Left forelimb (tissue), 1 donor: ENCODE measurements at regions not wholly inside any gene's neighbourhood (a gene's known extent, or its start where the extent isn't known, plus 50 kb on each side); places are given as distances from the start of the nearest gene placed in this dataset.
"Not testable (repeated sequence)": the region's sequence is repeated elsewhere in the genome, so short reads cannot be mapped to it uniquely, and the experiment has no call there.

Experiments
- DNase-seq: peaks from one replicate; pipeline ENCODE4 v3.0.0-alpha.2; 2018; ENCODE audit warnings: low spot score

- DNase-seq: no peak
Observed at GRCh38 chr2:88925770-88926462, 234.4 kb downstream of the RPIA start.

DNA sequence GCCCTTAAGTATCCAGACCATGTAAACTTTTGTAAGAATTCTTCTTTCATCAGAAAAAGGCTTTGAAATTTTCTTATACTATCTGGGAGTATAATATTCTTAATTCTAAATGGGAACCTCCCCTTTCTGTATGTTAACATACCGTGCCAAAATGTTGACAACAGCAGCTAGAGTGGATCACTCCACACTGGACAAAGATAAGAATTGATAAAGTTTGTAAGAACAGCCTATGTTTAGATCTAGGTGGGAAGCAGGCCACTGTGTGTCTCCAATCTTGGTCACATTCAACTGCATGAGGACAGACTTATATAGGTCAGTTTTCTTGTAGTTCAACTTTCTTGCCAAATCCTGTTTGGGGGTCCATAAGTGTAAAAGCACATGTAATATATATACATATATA lies 235.7 kb downstream of the RPIA start:
- no peak for DNase-seq

GRCh38 chr2:88930659-88931058 lies 239.2 kb downstream of the RPIA start:
- no peak for DNase-seq

DNA sequence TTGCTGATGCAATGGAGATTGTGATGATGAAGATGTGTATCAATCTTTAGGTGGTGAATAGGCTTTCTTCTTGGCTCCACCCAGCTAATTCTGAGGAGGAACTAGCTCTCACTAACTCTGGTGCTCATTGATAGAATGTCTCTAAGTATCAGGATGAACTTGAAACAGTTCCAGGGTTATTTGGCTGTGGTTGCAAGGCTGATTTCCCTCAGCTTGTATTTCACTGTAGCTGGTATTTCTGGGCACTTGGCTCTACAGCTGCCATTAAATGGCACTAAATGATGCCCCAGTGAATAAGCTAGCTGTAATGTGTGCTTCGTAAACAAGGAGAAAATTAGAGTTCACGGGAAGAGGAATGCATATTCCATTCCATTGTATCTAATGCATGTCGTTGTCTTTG lies 241.2 kb downstream of the RPIA start:
- DNase-seq: no peak

GRCh38 chr2:88933091-88933490 lies 241.6 kb downstream of the RPIA start:
- no peak for DNase-seq

DNA sequence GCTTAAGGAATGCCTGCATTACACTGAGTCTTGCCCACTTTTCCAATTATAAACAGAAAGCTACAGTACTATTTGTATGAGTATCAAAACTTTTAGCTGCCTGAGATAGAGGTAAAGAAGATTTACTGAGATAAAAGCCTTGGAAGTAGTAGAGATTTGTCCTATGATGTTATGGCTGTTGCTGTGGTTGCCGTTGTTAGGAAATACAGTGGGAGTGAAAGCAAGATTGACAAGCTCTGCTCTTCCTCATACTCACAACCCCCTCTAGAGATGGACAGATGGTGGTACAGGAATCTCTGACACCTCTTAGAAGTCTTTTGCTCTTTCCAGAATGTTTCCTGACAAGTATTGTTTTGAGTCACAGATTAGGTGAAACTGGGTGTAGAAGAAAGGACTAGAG lies 242.5 kb downstream of the RPIA start:
- no peak for DNase-seq

DNA sequence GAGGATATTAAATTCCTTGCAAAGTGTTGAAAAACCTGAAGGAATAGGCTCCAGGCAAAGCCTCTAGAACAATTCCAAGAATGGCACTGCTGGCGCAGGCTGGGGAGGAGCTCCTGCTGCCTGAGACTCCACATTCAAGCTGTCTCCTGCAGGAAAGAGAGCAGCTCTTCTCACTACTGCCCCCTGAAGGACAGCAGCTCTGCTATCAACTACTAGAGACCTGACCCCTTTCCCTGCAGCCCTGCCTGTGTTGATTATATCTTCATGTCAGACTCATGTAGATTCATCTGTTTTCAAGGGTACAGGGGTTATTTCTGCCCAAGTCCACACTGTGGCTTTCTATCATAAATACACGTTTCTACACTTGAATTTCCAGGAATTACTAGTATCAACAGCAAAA lies 249.7 kb downstream of the RPIA start:
- DNase-seq: not testable (repeated sequence)

DNA sequence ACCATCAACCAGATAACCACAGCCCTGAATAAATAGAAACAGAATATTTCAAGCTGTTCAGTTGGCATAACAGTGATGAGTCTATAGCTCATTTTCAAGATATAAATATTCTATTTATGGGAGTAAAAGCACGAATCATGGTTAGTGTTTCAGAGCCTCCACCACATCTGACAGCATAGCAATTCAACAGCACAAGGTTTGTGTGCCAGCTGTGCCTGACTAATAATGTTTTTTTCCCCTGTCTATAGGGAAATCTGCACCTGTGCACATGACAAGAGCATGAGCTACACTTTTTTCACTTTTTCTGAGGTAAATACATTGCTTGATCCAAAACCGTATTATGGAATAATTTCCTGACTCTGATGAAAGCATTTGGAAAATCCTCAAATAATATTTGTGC lies 251.3 kb downstream of the RPIA start:
- DNase-seq: no peak

DNA sequence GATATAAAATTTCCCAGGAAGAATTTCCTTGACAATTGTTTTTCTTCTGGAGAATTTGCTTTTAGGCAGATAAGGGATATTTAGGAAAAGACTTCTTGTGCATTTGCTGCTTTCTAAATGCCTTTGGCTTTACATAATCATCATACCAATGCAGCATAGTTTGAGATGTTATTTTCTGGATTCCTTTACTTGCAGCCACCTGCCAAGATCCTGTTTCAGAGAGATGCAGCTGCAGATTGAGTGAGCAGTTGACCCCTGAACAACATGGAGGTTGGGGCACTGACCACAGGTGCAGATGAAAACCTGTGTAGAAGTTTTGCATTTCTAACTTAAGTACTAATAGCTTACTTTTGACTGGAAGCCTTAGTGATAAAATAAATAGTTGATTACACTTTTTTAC lies 257.9 kb downstream of the RPIA start:
- DNase-seq: no peak

- DNase-seq: no peak
Observed at GRCh38 chr2:88950010-88950409, 258.5 kb downstream of the RPIA start.

- no peak for DNase-seq
Observed at GRCh38 chr2:88955607-88956006, 264.1 kb downstream of the RPIA start.

GRCh38 chr2:88959480-88960204 lies 268.2 kb downstream of the RPIA start:
- DNase-seq: no peak

- DNase-seq: not testable (repeated sequence)
Observed at GRCh38 chr2:88961323-88961722, 269.9 kb downstream of the RPIA start.

GRCh38 chr2:88967844-88968243 lies 276.4 kb downstream of the RPIA start:
- no peak for DNase-seq

DNA sequence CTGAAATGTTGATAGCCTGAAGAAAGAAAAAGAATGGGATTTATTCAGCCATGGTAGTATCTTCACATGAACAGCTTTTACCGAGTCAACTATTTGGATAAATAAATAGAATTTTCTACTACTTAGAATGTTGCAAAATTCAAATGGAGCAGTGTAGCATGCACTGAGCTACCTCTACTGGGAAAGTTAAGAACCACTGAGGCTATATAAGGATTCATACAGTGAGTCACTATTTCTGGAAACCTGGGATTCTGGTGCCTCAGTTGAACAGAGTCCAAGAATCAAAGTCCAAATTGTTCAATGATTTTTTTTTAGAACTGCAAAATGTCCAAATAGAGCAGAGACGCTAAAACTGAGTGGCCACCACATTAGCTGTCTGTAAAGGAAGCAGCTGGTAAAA lies 286.5 kb downstream of the RPIA start:
- not testable (repeated sequence) for DNase-seq

GRCh38 chr2:88978446-88978845 lies 287.0 kb downstream of the RPIA start:
- DNase-seq: not testable (repeated sequence)

DNA sequence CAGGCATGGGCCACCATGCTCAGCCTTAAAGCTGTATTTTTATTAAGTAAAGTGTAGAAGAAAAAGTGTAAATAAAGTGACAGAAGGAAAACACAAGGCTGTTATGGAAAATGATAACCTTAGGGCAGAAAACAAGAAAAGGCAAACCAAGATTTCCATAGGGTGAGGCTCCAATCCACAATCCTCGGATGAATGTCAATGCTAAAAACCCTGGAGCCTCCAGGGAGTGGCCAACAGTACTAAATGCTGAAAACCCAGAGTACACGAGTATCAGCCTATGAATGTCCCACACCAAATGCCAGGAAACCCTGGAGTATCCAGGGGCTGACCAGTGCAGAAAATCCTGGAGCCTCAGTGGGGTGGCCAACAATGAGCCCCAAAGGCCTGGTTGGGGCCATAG lies 292.6 kb downstream of the RPIA start:
- DNase-seq: not testable (repeated sequence)

- not testable (repeated sequence) for DNase-seq
Observed at GRCh38 chr2:88986721-88987330, 295.4 kb downstream of the RPIA start.

- DNase-seq: not testable (repeated sequence)
Observed at GRCh38 chr2:88988617-88989016, 297.1 kb downstream of the RPIA start.

DNA sequence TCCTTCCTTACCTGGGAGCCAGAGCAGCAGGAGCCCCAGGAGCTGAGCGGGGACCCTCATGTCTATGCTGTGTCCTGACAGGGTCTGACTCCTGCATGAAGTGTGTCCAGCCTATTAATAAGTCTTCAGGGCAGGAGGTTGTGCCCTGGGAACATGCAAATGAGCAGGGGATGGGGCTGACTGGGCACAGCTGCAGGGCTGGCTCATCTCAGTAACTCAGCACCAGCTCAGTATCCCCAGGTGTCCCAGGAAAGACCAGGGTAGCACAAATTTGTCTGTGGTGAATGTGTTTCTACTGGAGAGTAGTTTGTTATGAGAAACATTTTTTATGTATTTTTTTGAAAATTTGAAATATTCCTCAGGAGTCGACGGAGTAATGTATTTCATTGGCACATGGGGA lies 301.3 kb downstream of the RPIA start:
- DNase-seq: not testable (repeated sequence)

DNA sequence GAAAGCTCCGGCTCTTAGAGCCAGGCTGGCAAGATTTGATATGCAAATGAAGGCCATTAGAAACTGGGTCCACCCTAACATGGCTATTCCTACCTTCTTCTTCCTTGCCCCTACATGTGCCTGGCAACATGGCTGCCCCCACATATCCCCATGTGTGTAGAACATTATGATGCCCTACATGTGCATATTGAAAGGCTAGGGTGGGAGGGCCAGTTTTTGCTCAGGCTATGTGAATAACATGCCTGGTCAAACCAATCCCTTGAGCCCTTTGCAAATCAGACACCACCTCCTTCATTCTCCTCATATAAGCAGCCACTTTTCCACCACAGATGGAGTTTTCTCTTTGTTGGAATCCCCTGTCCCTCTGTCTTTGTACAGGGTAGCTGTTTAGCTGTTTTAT lies 303.4 kb downstream of the RPIA start:
- DNase-seq: not testable (repeated sequence)

- DNase-seq: not testable (repeated sequence)
Observed at GRCh38 chr2:88996588-88996987, 305.1 kb downstream of the RPIA start.

DNA sequence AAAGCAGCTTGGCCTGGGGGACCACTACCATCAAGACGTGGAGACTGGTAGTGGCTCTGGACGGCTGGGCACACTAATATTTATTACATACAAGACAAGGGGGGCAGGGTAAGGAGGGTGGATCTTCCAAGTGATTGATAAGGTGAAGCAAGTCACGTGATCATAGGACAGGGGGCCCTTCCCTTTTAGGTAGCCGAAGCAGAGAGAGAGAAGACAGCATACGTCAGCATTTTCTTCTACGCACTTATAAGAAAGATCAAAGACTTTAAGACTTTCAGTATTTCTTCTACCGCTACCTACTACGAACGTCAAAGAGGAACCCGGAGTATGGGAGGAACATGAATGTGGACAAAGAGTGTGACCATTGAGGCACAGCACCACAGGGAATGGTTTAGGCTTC lies 307.9 kb downstream of the RPIA start:
- DNase-seq: no peak
